ENCODE measurements at regions not wholly inside any gene's neighbourhood (a gene's known extent, or its start where the extent isn't known, plus 50 kb on each side); places are given as distances from the start of the nearest gene placed in this dataset.
"Not testable (repeated sequence)": the region's sequence is repeated elsewhere in the genome, so short reads cannot be mapped to it uniquely, and the experiment has no call there.

GRCh38 chr5:117623042-117623805 lies 1048.6 kb upstream of the SEMA6A start:
- no peak overlapping the region for H3K4me3 ChIP-seq (ENCODE audit: insufficient read depth, low read depth, low read length, poor library complexity, severe bottlenecking)
- no peak overlapping the region for H3K27ac ChIP-seq (ENCODE audit: insufficient read depth, low read length, poor library complexity, severe bottlenecking)
- H3K9me3 ChIP-seq (ENCODE audit: control insufficient read depth, low read length): no peaks in the 10 kb centered on the region
- no peaks in the 10 kb centered on the region for H3K4me1 ChIP-seq (ENCODE audit: control insufficient read depth, insufficient read depth, low read length, poor library complexity, severe bottlenecking)
- H3K36me3 ChIP-seq (ENCODE audit: control insufficient read depth, insufficient read depth, low read length): no peaks in the 10 kb centered on the region
- no peaks in the 10 kb centered on the region for H3K27me3 ChIP-seq (replicated peaks; ENCODE audit: control insufficient read depth, insufficient read depth, low read length, poor library complexity, severe bottlenecking)
- DNase-seq: no peak

DNA sequence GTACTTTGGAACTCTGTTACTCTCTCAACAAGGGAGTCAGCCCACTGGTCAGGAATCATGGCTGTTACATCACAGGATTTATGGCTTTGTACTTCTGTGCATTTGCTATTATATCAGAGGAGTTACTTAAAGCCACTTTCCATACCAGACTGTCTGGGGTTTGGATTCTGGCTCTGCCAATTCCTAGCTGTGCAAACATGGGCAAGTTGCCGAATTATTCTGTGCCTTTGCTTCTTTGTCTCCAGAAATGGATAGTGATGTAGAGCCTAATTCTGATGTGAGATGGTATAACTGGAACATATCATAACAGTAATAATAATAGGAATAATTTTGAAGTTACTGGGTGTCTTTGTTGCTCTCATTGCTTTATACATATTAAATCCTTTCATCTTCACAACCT lies 1047.3 kb upstream of the SEMA6A start:
- no peak for DNase-seq
- no peak overlapping the region for H3K4me3 ChIP-seq (ENCODE audit: insufficient read depth, low read depth, low read length, poor library complexity, severe bottlenecking)
- H3K27ac ChIP-seq (ENCODE audit: insufficient read depth, low read length, poor library complexity, severe bottlenecking): no peak overlapping the region
- H3K27me3 ChIP-seq (replicated peaks; ENCODE audit: control insufficient read depth, insufficient read depth, low read length, poor library complexity, severe bottlenecking): no peaks in the 10 kb centered on the region
- H3K4me1 ChIP-seq (ENCODE audit: control insufficient read depth, insufficient read depth, low read length, poor library complexity, severe bottlenecking): no peaks in the 10 kb centered on the region
- no peaks in the 10 kb centered on the region for H3K36me3 ChIP-seq (ENCODE audit: control insufficient read depth, insufficient read depth, low read length)
- no peaks in the 10 kb centered on the region for H3K9me3 ChIP-seq (ENCODE audit: control insufficient read depth, low read length)

GRCh38 chr5:117615226-117615625 lies 1040.6 kb upstream of the SEMA6A start:
- Histone ChIP-seq H3K27ac (ENCODE audit: insufficient read depth, low read length, poor library complexity, severe bottlenecking) (no peak overlapping the region), H3K4me1 (ENCODE audit: control insufficient read depth, insufficient read depth, low read length, poor library complexity, severe bottlenecking) (no peaks in the 10 kb centered on the region), H3K9me3 (ENCODE audit: control insufficient read depth, low read length) (no peaks in the 10 kb centered on the region), H3K27me3 (replicated peaks; ENCODE audit: control insufficient read depth, insufficient read depth, low read length, poor library complexity, severe bottlenecking) (no peaks in the 10 kb centered on the region), H3K36me3 (ENCODE audit: control insufficient read depth, insufficient read depth, low read length) (no peaks in the 10 kb centered on the region), H3K4me3 (ENCODE audit: insufficient read depth, low read depth, low read length, poor library complexity, severe bottlenecking) (no peak overlapping the region)
- DNase-seq: no peak

DNA sequence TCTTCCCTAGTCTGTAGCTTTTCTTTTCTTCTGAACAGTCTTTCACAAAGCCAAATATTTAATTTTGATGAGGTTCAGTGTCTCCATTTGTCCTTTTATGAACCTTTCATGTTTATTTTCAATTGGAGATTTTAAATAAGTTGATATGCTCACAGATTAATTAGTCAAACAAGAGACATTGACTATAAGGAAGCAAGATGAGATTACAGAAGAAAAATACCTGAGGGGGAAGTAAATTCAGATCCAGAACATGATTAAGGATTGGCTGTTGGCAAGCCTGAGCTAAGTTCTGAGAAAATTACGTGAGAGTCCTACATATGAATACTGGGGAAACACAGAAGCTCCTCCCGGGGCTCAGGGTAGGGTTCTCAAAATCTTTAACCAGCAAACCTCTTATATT lies 1039.8 kb upstream of the SEMA6A start:
- no peak overlapping the region for H3K4me3 ChIP-seq (ENCODE audit: insufficient read depth, low read depth, low read length, poor library complexity, severe bottlenecking)
- no peaks in the 10 kb centered on the region for H3K36me3 ChIP-seq (ENCODE audit: control insufficient read depth, insufficient read depth, low read length)
- H3K27me3 ChIP-seq (replicated peaks; ENCODE audit: control insufficient read depth, insufficient read depth, low read length, poor library complexity, severe bottlenecking): no peaks in the 10 kb centered on the region
- H3K9me3 ChIP-seq (ENCODE audit: control insufficient read depth, low read length): no peaks in the 10 kb centered on the region
- DNase-seq: no peak
- no peaks in the 10 kb centered on the region for H3K4me1 ChIP-seq (ENCODE audit: control insufficient read depth, insufficient read depth, low read length, poor library complexity, severe bottlenecking)
- no peak overlapping the region for H3K27ac ChIP-seq (ENCODE audit: insufficient read depth, low read length, poor library complexity, severe bottlenecking)

DNA sequence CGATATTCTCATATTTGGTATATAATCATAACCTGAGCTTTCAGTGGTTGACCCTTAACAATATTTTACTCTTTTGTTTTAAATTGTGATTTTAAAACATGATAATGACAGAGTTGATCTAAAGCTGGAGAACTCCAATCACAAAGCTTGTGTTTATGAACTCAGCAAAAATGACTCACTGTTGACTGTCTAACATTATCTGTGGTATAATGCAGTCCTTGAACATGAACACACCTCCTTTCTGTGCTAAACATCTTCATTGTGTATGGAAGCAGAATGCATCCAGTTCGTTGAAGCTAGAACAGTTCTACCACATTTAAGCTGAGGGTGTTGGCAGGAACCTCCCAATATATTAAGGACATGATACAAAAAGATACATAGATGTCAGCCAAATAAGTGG lies 1030.2 kb upstream of the SEMA6A start:
- DNase-seq: no peak
- no peak overlapping the region for H3K4me3 ChIP-seq (ENCODE audit: insufficient read depth, low read depth, low read length, poor library complexity, severe bottlenecking)
- no peak overlapping the region for H3K27ac ChIP-seq (ENCODE audit: insufficient read depth, low read length, poor library complexity, severe bottlenecking)
- no peaks in the 10 kb centered on the region for H3K9me3 ChIP-seq (ENCODE audit: control insufficient read depth, low read length)
- H3K36me3 ChIP-seq (ENCODE audit: control insufficient read depth, insufficient read depth, low read length): no peaks in the 10 kb centered on the region
- H3K4me1 ChIP-seq (ENCODE audit: control insufficient read depth, insufficient read depth, low read length, poor library complexity, severe bottlenecking): no peaks in the 10 kb centered on the region
- H3K27me3 ChIP-seq (replicated peaks; ENCODE audit: control insufficient read depth, insufficient read depth, low read length, poor library complexity, severe bottlenecking): no peaks in the 10 kb centered on the region

GRCh38 chr5:117599811-117600210 lies 1025.2 kb upstream of the SEMA6A start:
- H3K9me3 ChIP-seq (ENCODE audit: control insufficient read depth, low read length); H3K27me3 ChIP-seq (replicated peaks; ENCODE audit: control insufficient read depth, insufficient read depth, low read length, poor library complexity, severe bottlenecking); H3K27ac ChIP-seq (ENCODE audit: insufficient read depth, low read length, poor library complexity, severe bottlenecking); H3K36me3 ChIP-seq (ENCODE audit: control insufficient read depth, insufficient read depth, low read length); H3K4me3 ChIP-seq (ENCODE audit: insufficient read depth, low read depth, low read length, poor library complexity, severe bottlenecking); DNase-seq; H3K4me1 ChIP-seq (ENCODE audit: control insufficient read depth, insufficient read depth, low read length, poor library complexity, severe bottlenecking): not testable (repeated sequence)

GRCh38 chr5:117594166-117594565 lies 1019.5 kb upstream of the SEMA6A start:
- H3K27me3 ChIP-seq (replicated peaks; ENCODE audit: control insufficient read depth, insufficient read depth, low read length, poor library complexity, severe bottlenecking): no peaks in the 10 kb centered on the region

GRCh38 chr5:117590944-117591343 lies 1016.3 kb upstream of the SEMA6A start:
- no peaks in the 10 kb centered on the region for H3K9me3 ChIP-seq (ENCODE audit: control insufficient read depth, low read length)
- no peaks in the 10 kb centered on the region for H3K27me3 ChIP-seq (replicated peaks; ENCODE audit: control insufficient read depth, insufficient read depth, low read length, poor library complexity, severe bottlenecking)
- H3K4me3 ChIP-seq (ENCODE audit: insufficient read depth, low read depth, low read length, poor library complexity, severe bottlenecking): no peak overlapping the region
- no peak overlapping the region for H3K27ac ChIP-seq (ENCODE audit: insufficient read depth, low read length, poor library complexity, severe bottlenecking)
- no peaks in the 10 kb centered on the region for H3K36me3 ChIP-seq (ENCODE audit: control insufficient read depth, insufficient read depth, low read length)
- DNase-seq: no peak
- H3K4me1 ChIP-seq (ENCODE audit: control insufficient read depth, insufficient read depth, low read length, poor library complexity, severe bottlenecking): no peaks in the 10 kb centered on the region

More at GRCh38 chr5:117594166-117594565, 1019.5 kb upstream of the SEMA6A start:
- Histone ChIP-seq H3K36me3 (ENCODE audit: control insufficient read depth, insufficient read depth, low read length) (no peaks in the 10 kb centered on the region), H3K9me3 (ENCODE audit: control insufficient read depth, low read length) (no peaks in the 10 kb centered on the region), H3K4me1 (ENCODE audit: control insufficient read depth, insufficient read depth, low read length, poor library complexity, severe bottlenecking) (no peaks in the 10 kb centered on the region), H3K4me3 (ENCODE audit: insufficient read depth, low read depth, low read length, poor library complexity, severe bottlenecking) (no peak overlapping the region), H3K27ac (ENCODE audit: insufficient read depth, low read length, poor library complexity, severe bottlenecking) (no peak overlapping the region)
- DNase-seq: no peak

- Histone ChIP-seq H3K36me3 (ENCODE audit: control insufficient read depth, insufficient read depth, low read length) (no peaks in the 10 kb centered on the region), H3K4me3 (ENCODE audit: insufficient read depth, low read depth, low read length, poor library complexity, severe bottlenecking) (no peak overlapping the region), H3K27ac (ENCODE audit: insufficient read depth, low read length, poor library complexity, severe bottlenecking) (no peak overlapping the region), H3K27me3 (replicated peaks; ENCODE audit: control insufficient read depth, insufficient read depth, low read length, poor library complexity, severe bottlenecking) (no peaks in the 10 kb centered on the region), H3K9me3 (ENCODE audit: control insufficient read depth, low read length) (no peaks in the 10 kb centered on the region), H3K4me1 (ENCODE audit: control insufficient read depth, insufficient read depth, low read length, poor library complexity, severe bottlenecking) (no peaks in the 10 kb centered on the region)
- DNase-seq: no peak
Measured at GRCh38 chr5:117588611-117589010, 1014.0 kb upstream of the SEMA6A start.

DNA sequence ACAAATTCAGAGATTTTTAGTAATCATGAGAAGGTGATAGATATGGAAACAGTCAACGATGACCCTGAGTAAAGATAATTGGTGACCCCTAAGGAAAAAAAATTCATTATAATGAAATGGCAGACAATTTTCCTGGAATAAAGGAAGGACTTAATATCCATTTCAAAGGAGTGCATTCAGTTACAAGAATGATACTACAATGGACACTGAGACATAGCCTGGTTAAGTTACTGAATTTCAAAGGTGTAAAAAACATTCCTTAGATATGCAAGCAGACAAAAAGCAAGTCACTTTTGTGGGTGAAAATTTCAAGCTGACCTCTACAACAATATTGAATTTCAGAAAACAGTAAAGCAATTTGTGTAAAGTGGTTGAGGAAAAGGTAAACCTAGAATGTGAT lies 1012.5 kb upstream of the SEMA6A start:
- Histone ChIP-seq H3K27me3 (replicated peaks; ENCODE audit: control insufficient read depth, insufficient read depth, low read length, poor library complexity, severe bottlenecking) (no peaks in the 10 kb centered on the region), H3K4me3 (ENCODE audit: insufficient read depth, low read depth, low read length, poor library complexity, severe bottlenecking) (no peak overlapping the region), H3K4me1 (ENCODE audit: control insufficient read depth, insufficient read depth, low read length, poor library complexity, severe bottlenecking) (no peaks in the 10 kb centered on the region), H3K27ac (ENCODE audit: insufficient read depth, low read length, poor library complexity, severe bottlenecking) (no peak overlapping the region), H3K9me3 (ENCODE audit: control insufficient read depth, low read length) (no peaks in the 10 kb centered on the region), H3K36me3 (ENCODE audit: control insufficient read depth, insufficient read depth, low read length) (no peaks in the 10 kb centered on the region)
- no peak for DNase-seq

Measured in effector memory CD4-positive, alpha-beta T cell (primary cell).